ENCODE measurements at regions not wholly inside any gene's neighbourhood (a gene's known extent, or its start where the extent isn't known, plus 50 kb on each side); places are given as distances from the start of the nearest gene placed in this dataset.

DNA sequence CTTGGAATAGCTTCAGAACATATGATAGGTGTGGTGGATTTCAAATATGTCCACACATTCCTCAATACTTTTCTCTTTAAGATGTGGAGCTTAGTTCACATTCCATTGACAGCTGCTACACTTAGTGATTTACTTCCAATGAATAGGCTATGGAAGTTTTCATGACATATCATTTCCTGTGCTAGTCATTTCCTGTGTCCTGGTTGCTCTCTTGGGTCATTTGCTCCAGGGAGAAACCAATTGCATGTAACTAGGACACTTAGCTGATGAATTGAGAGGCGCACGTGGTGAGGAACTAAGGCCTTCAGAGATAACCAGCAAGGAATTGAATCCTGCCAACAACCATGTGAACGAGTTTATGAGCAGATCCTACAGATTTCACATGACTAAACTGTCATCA, 120.9 kb downstream of the SLC17A6 start:
- Mint-ChIP-seq H3K27ac (ENCODE audit: unreplicated experiment) (no peak overlapping the region), H3K27me3 (ENCODE audit: unreplicated experiment) (peaks cover 2% of the 10 kb centered on the region), H3K9me3 (ENCODE audit: unreplicated experiment) (no peaks in the 10 kb centered on the region), H3K4me1 (ENCODE audit: low read depth, unreplicated experiment) (peaks cover 10% of the 10 kb centered on the region), H3K36me3 (ENCODE audit: unreplicated experiment) (no peaks in the 10 kb centered on the region), H3K4me3 (ENCODE audit: unreplicated experiment) (no peak overlapping the region)
- TF ChIP-seq, protein P1, sequence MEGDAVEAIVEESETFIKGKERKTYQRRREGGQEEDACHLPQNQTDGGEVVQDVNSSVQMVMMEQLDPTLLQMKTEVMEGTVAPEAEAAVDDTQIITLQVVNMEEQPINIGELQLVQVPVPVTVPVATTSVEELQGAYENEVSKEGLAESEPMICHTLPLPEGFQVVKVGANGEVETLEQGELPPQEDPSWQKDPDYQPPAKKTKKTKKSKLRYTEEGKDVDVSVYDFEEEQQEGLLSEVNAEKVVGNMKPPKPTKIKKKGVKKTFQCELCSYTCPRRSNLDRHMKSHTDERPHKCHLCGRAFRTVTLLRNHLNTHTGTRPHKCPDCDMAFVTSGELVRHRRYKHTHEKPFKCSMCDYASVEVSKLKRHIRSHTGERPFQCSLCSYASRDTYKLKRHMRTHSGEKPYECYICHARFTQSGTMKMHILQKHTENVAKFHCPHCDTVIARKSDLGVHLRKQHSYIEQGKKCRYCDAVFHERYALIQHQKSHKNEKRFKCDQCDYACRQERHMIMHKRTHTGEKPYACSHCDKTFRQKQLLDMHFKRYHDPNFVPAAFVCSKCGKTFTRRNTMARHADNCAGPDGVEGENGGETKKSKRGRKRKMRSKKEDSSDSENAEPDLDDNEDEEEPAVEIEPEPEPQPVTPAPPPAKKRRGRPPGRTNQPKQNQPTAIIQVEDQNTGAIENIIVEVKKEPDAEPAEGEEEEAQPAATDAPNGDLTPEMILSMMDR (IDR thresholded peaks at IDR 0.05; ENCODE audit: partially characterized antibody, unreplicated experiment): no peak
- DNase-seq: no peak

- H3K36me3 Mint-ChIP-seq (ENCODE audit: unreplicated experiment): no peaks in the 10 kb centered on the region
- peaks cover 4% of the 10 kb centered on the region for H3K4me1 Mint-ChIP-seq (ENCODE audit: low read depth, unreplicated experiment)
- H3K9me3 Mint-ChIP-seq (ENCODE audit: unreplicated experiment): no peaks in the 10 kb centered on the region
- DNase-seq: no peak
- H3K4me3 Mint-ChIP-seq (ENCODE audit: unreplicated experiment): no peak overlapping the region
- no peak overlapping the region for H3K27ac Mint-ChIP-seq (ENCODE audit: unreplicated experiment)
- peaks cover 2% of the 10 kb centered on the region for H3K27me3 Mint-ChIP-seq (ENCODE audit: unreplicated experiment)
- TF ChIP-seq, protein P1 (IDR thresholded peaks at IDR 0.05; ENCODE audit: partially characterized antibody, unreplicated experiment): no peak
Measured at GRCh38 chr11:22458161-22458560, 120.0 kb downstream of the SLC17A6 start.

DNA sequence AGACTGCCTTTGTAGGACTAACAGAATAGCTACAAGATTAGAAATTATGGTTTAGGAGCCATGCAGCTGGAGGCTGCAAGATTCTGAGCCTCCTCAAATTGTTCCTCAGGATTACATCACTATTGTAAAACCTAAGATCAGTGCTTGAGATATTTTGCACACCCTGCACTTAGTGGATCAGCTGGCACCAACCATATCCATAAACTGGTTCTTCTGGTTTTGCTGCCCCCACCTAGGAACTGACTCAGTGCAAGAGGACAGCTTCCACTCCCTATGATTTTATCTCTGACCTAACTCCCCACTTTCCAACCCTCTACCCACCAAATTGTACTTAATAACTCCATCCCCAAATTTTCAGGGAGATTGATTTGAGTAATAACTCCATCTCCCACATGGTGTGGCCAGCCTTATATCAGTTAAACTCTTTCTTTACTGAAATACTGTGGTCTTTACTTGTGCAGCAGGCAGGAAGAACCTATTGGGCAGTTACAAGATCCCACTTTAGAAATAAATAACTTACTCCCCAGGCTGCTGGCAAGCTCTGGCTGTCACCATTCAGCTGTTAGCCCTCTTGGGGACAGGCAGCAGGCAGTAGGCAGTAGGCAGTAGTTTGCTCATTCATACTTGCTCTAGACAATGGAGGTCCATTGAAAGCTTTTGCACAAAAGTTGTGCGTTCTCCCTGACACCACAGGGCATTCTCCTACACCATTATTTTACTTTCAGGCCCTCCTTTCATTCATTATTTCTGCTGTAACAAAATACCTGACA, 119.0 kb downstream of the SLC17A6 start:
- TF ChIP-seq, protein P1 (IDR thresholded peaks at IDR 0.05; ENCODE audit: partially characterized antibody, unreplicated experiment): no peak
- no peaks in the 10 kb centered on the region for H3K9me3 Mint-ChIP-seq (ENCODE audit: unreplicated experiment)
- H3K27me3 Mint-ChIP-seq (ENCODE audit: unreplicated experiment): no peaks in the 10 kb centered on the region
- H3K36me3 Mint-ChIP-seq (ENCODE audit: unreplicated experiment): no peaks in the 10 kb centered on the region
- H3K27ac Mint-ChIP-seq (ENCODE audit: unreplicated experiment): no peak overlapping the region
- no peak for DNase-seq
- no peaks in the 10 kb centered on the region for H3K4me1 Mint-ChIP-seq (ENCODE audit: low read depth, unreplicated experiment)
- H3K4me3 Mint-ChIP-seq (ENCODE audit: unreplicated experiment): no peak overlapping the region

- no peak for DNase-seq
- Mint-ChIP-seq H3K4me1 (ENCODE audit: low read depth, unreplicated experiment) (no peaks in the 10 kb centered on the region), H3K27me3 (ENCODE audit: unreplicated experiment) (no peaks in the 10 kb centered on the region), H3K27ac (ENCODE audit: unreplicated experiment) (no peak overlapping the region), H3K4me3 (ENCODE audit: unreplicated experiment) (no peak overlapping the region), H3K9me3 (ENCODE audit: unreplicated experiment) (no peaks in the 10 kb centered on the region), H3K36me3 (ENCODE audit: unreplicated experiment) (no peaks in the 10 kb centered on the region)
- TF ChIP-seq, protein P1 (IDR thresholded peaks at IDR 0.05; ENCODE audit: partially characterized antibody, unreplicated experiment): no peak
Measured at GRCh38 chr11:22454461-22455090, 116.4 kb downstream of the SLC17A6 start.

- TF ChIP-seq, protein P1 (IDR thresholded peaks at IDR 0.05; ENCODE audit: partially characterized antibody, unreplicated experiment): no peak
- Mint-ChIP-seq H3K9me3 (ENCODE audit: unreplicated experiment) (no peaks in the 10 kb centered on the region), H3K27me3 (ENCODE audit: unreplicated experiment) (peaks cover 3% of the 10 kb centered on the region), H3K4me1 (ENCODE audit: low read depth, unreplicated experiment) (no peaks in the 10 kb centered on the region), H3K27ac (ENCODE audit: unreplicated experiment) (no peak overlapping the region), H3K36me3 (ENCODE audit: unreplicated experiment) (no peaks in the 10 kb centered on the region), H3K4me3 (ENCODE audit: unreplicated experiment) (no peak overlapping the region)
- no peak for DNase-seq
Measured at GRCh38 chr11:22449441-22449840, 111.3 kb downstream of the SLC17A6 start.

Data from glutamatergic neuron (in vitro differentiated cells).